Gastrocnemius medialis (tissue), 4 donors: ENCODE measurements at regions not wholly inside any gene's neighbourhood (a gene's known extent, or its start where the extent isn't known, plus 50 kb on each side); places are given as distances from the start of the nearest gene placed in this dataset.

Experiments used
- CTCF ChIP-seq, 5 experiments: fragments of 450-650 bp in 3 of 5; fragments of 200-600 bp in 2 of 5; sonication (generic) in 2 of 5; IDR thresholded peaks in 4 of 5; conservative IDR thresholded peaks in 1 of 5; 1 replicate in 4 of 5; 2 replicates in 1 of 5; pipeline ENCODE4 v1.5.1; 2016 to 2019; ENCODE audit warnings: antibody characterized with exemption in 5 of 5, mild to moderate bottlenecking in 3 of 5, moderate library complexity in 3 of 5
- POLR2A ChIP-seq, 2 donors: fragments of 450-650 bp; IDR thresholded peaks; one replicate each; pipeline ENCODE4 v1.6.1; 2017; ENCODE audit warnings: antibody characterized with exemption in 2 of 2, mild to moderate bottlenecking in 2 of 2, moderate library complexity in 2 of 2

- no peak for TF ChIP-seq POLR2A (IDR thresholded peaks at IDR 0.05)
- no peak for TF ChIP-seq CTCF (IDR thresholded peaks at IDR 0.05 in 4 of 5, conservative IDR thresholded peaks at IDR 0.05 in 1 of 5)
Observed at GRCh38 chr2:226652983-226653765, 146.4 kb downstream of the IRS1 start.
